NCI-H524 (cell line): ENCODE measurements at regions not wholly inside any gene's neighbourhood (a gene's known extent, or its start where the extent isn't known, plus 50 kb on each side); places are given as distances from the start of the nearest gene placed in this dataset.
A peak's percentile ranks its signal among the peaks of the same experiment; 100 is the strongest.

Experiments
- DNase-seq, 2 experiments: peaks; one replicate each; lab custom pipeline; 2025; lab: John Stamatoyannopoulos, UW

GRCh38 chrX:39889704-39890103, 208.1 kb downstream of the BCOR start:
- DNase-seq: no peak

- no peak for DNase-seq
These were observed 207.0 kb downstream of the BCOR start for GRCh38 chrX:39890807-39891206.

GRCh38 chrX:39891781-39892180, 206.0 kb downstream of the BCOR start:
- DNase-seq: no peak

GRCh38 chrX:39893417-39894338, 204.1 kb downstream of the BCOR start:
- no peak for DNase-seq

- DNase-seq: peak; percentile 65 to 72
These were observed 203.1 kb downstream of the BCOR start for GRCh38 chrX:39894683-39895082.

- no peak for DNase-seq
These were observed 202.3 kb downstream of the BCOR start for GRCh38 chrX:39895218-39896110.

- DNase-seq: peak; percentile 64 to 68
These were observed 200.6 kb downstream of the BCOR start for GRCh38 chrX:39896951-39897740.

GRCh38 chrX:39897741-39898097, 200.0 kb downstream of the BCOR start:
- peak in 1 of 2 experiments; percentile 55 for DNase-seq

GRCh38 chrX:39898147-39898546, 199.6 kb downstream of the BCOR start:
- DNase-seq: no peak

- DNase-seq: no peak
These were observed 198.7 kb downstream of the BCOR start for GRCh38 chrX:39899059-39899458.

GRCh38 chrX:39899856-39900776, 197.6 kb downstream of the BCOR start:
- peak; percentile 66 to 70 for DNase-seq

GRCh38 chrX:39900777-39901170, 197.0 kb downstream of the BCOR start:
- DNase-seq: peak; percentile 66 to 74

GRCh38 chrX:39903343-39903742, 194.4 kb downstream of the BCOR start:
- DNase-seq: no peak

GRCh38 chrX:39903937-39904336, 193.8 kb downstream of the BCOR start:
- no peak for DNase-seq

GRCh38 chrX:39904816-39905537, 192.8 kb downstream of the BCOR start:
- no peak for DNase-seq

- DNase-seq: no peak
These were observed 192.2 kb downstream of the BCOR start for GRCh38 chrX:39905538-39905891.

GRCh38 chrX:39905946-39906345, 191.8 kb downstream of the BCOR start:
- no peak for DNase-seq

GRCh38 chrX:39907964-39908661, 189.6 kb downstream of the BCOR start:
- no peak for DNase-seq

GRCh38 chrX:39909996-39910395, 187.8 kb downstream of the BCOR start:
- DNase-seq: no peak

GRCh38 chrX:39910651-39911050, 187.1 kb downstream of the BCOR start:
- no peak for DNase-seq
